ENCODE measurements at regions not wholly inside any gene's neighbourhood (a gene's known extent, or its start where the extent isn't known, plus 50 kb on each side); places are given as distances from the start of the nearest gene placed in this dataset.

GRCh38 chr16:8262299-8262698, 328.0 kb downstream of the TMEM114 start:
- no peak for TF ChIP-seq CTCF (IDR thresholded peaks at IDR 0.05)
- no peak for TF ChIP-seq EP300 (IDR thresholded peaks at IDR 0.05)
- TF ChIP-seq POLR2A (IDR thresholded peaks at IDR 0.05), result no peak

Data from ovary (tissue), 3 donors.